ENCODE measurements at regions not wholly inside any gene's neighbourhood (a gene's known extent, or its start where the extent isn't known, plus 50 kb on each side); places are given as distances from the start of the nearest gene placed in this dataset.

DNA sequence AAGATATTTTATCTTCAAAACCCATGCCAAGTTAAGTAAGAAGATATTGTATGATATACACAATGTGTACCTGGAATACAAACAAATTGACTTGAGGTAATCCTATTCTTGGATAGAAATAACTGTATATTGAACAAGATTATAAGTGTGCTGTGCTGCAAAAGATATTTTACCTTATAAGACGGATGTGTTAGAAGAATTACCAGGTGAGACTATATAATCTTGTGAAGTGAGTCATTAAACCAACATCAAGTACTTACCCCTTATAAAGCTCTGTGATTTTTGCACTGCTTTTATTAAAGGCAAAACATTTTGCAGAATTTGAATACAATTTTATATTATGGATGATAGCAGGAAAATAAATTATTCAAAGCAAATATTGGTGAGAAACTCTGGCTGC is 570.0 kb downstream of the MMUT start:
- DNase-seq, result no peak

GRCh38 chr6:48891308-48891707 is 571.7 kb downstream of the MMUT start:
- DNase-seq, result no peak

DNA sequence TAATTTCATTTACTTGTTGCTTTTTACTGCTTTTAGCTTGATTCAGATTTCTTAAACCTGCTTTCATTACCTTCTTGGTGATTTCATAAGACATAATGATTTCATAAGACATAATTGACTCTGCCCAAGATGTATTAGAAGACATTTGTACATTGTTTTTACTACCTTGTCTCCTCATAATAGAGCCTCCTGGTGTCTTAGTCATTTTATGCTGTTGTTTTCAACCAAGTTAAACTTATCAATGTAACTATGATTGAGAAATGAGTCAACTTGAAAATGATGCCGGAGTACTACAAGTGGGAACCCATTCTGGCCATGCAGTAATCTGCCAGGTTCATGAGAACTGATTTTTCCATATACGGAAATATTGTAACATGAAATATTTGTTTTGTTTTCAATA is 573.6 kb downstream of the MMUT start:
- DNase-seq, result no peak

DNA sequence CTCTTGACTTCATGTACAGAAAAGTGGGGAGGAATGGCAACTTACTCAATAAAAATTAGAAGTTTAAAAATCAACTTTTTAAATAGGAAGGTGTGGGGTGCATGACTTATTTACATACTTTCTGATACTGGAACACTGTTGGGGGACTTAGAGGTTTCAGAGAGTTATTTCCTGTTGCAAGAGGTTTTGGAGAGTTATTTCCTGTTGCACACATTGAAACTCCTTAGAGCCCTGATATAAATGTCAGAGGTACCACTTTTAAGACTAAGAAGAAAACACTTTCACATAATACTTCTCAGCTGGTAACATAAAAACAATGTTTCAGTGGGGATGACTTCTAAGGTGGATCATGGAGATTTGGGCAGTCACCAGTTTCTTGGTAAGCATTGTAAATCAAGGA is 579.9 kb downstream of the MMUT start:
- peak; percentile 1 for DNase-seq

- DNase-seq, result no peak
These were observed 581.5 kb downstream of the MMUT start for GRCh38 chr6:48881551-48881950.

DNA sequence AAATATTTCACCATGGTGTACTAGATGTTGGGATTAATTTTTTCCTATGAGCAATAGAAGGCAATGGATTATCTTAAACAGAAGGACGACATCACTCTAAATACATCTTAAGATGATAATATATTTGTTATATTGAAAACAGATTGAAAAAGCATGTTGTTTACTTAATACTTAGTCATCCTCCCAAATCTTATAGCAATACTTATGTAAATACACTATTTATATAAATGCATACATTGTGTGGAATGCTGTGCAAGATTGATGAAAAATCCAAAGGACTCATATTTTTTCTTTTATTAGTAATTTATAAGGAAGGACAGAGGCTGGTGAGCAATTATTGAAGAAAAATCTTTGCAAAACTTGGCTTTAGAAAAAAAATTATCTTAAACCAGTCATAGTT is 593.5 kb downstream of the MMUT start:
- no peak for DNase-seq

- DNase-seq, result no peak
These were observed 596.4 kb downstream of the MMUT start for GRCh38 chr6:48866682-48867081.

GRCh38 chr6:48860175-48860574 is 602.9 kb downstream of the MMUT start:
- no peak for DNase-seq

- no peak for DNase-seq
These were observed 603.4 kb downstream of the MMUT start for GRCh38 chr6:48859562-48860123.

GRCh38 chr6:48845219-48845618 is 617.8 kb downstream of the MMUT start:
- DNase-seq, result no peak

GRCh38 chr6:48844696-48845095 is 618.4 kb downstream of the MMUT start:
- DNase-seq, result no peak

- DNase-seq, result no peak
These were observed 622.2 kb downstream of the MMUT start for GRCh38 chr6:48840896-48841295.

DNA sequence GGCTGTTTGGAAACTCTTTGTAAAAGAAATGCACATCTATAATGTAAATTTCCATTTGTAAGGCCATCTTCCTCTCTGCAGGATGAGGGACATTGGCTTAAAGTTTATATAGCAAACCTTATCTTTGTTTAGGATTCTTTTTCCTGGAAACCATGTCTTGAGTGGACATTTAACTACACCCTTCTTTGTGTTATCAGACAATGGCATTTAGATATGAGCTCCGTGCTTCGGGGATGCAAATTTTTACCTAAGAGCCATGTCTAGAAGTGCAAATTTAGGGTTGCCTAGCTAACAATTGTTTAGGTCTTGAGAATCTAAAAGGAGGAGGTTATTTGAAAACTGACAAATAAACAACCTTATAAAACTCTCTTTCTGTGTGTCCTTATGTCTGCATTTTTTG is 623.8 kb downstream of the MMUT start:
- DNase-seq, result no peak

GRCh38 chr6:48837744-48838143 is 625.3 kb downstream of the MMUT start:
- DNase-seq, result no peak

GRCh38 chr6:48835421-48835958 is 627.6 kb downstream of the MMUT start:
- DNase-seq, result no peak

DNA sequence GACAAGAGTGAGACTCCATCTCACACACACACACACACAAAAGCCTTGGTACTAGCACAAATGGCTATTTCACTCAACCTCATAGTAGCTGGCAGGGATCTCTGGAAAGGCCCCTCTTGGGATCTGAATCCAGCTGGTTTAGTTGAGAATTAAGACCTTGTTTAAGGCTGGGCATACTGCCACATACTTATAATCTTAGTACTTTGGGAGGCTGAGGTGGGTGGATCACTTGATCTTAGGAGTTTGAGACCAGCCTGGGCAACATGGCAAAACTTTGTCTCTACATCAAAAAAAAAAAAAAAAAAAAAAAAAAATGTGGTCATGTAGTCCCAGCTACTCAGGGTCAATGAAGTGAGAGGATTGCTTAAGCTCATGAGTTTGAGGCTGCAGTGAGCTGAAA is 628.3 kb downstream of the MMUT start:
- DNase-seq, result peak; percentile 27

DNA sequence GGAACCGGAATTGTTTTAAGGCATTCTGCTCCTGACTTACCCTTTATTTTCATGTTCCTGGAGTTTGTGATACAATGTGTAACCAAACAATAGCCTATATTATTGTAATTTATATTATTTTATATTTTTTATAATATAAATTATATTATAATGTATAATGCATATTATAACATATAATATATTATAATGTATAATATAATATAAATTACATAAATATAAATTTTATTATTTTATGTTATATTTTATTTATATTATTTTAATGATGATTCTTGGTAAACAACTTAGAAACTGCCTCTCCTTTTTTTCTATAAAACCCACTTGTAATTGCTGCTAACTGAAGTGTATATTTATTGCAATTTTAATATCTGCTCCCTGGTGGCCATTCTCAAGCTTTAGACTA is 629.1 kb downstream of the MMUT start:
- DNase-seq, result no peak

DNA sequence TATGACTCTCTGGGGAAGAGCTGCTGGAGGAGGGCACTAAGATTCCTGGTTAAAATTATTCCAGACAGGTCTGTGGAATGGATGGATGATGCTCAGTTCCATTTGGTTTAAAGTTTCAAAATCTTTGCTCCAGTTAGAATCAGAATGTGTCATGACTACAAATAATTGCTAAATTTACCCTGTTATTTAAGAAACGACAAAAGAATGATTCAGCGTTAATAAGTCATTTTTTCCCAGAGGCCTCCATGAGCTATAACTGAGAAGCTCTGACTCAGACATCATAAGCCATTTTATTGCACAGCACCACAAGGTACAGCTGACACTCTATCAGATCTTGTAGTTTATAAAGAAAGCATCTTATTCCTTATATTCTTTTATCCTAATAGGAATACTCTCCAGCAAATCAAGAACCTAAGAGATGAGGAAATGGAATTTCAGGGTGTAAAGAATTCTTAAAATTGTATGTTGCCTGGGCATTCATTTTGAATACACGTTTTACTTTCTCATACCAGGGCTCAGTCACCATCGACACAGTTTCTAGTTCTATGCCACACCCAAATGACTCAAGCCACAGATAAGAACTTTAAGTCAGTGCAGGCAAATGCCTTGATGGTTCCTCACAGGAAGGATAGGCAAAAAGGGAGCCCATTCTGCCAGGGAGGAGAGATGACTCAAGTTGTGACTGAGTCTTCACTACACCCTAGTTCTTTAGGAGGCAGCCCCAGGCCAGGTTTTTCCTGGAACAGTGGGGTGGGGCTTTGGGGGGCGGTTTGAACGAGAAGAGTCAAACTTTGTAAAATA is 636.0 kb downstream of the MMUT start:
- DNase-seq, result peak; percentile 98

DNA sequence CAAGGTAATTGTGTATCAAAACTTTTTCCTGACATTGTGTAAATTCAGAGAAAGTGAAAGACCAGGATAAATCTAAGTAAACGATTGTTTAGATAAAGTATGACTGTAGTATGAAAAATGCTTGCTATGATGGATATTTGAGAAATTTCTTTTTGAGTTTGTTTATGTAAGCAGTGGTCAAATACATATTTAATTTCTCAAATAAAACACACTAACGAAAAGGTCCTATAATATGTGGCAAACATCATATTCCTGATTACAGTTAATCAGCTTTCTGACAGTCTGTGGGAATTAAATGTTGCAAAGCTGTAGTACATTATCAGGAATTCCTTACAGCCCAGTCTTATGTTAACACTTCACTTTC is 636.9 kb downstream of the MMUT start:
- peak; percentile 18 for DNase-seq

- DNase-seq, result peak; percentile 25
These were observed 637.4 kb downstream of the MMUT start for GRCh38 chr6:48825501-48826151.

- no peak for DNase-seq
These were observed 645.0 kb downstream of the MMUT start for GRCh38 chr6:48818052-48818412.

GRCh38 chr6:48817333-48818051 is 645.6 kb downstream of the MMUT start:
- DNase-seq, result peak; percentile 87

DNA sequence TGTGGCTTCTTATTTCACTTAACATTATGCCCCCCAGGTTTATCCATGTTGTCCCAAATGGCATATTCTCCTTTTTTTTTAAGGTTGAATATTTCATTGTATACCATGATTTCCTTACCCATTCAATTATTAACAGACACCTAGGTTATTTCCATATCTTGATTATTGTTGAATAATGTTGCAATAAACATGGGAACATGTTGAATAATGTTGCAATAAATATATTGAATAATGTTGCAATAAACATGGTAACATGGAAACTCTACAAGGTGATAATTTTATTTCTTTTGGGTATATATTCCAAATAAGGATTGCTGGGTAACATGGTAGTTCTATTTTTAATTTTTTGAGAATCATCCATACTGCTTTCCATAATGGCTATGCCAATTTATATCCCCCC is 648.1 kb downstream of the MMUT start:
- no peak for DNase-seq

GRCh38 chr6:48813836-48814235 is 649.2 kb downstream of the MMUT start:
- peak; percentile 18 for DNase-seq
